GM10266 (cell line): ENCODE measurements at regions not wholly inside any gene's neighbourhood (a gene's known extent, or its start where the extent isn't known, plus 50 kb on each side); places are given as distances from the start of the nearest gene placed in this dataset.

Experiments
- DNase-seq: peaks from one replicate; pipeline ENCODE4 v3.0.0; 2012; ENCODE audit errors: extremely low spot score
- CTCF ChIP-seq: IDR thresholded peaks from 2 replicates; pipeline ENCODE4 v1.5.1; 2012; ENCODE audit warnings: mild to moderate bottlenecking, low read depth; ENCODE audit not compliant: control insufficient read depth, insufficient read depth; ENCODE audit errors: missing control alignments

GRCh38 chr4:35690271-35690670 is 554.0 kb downstream of the ARAP2 start:
- DNase-seq: no peak
- no peak for TF ChIP-seq CTCF

- no peak for TF ChIP-seq CTCF
- DNase-seq: no peak
Observed at GRCh38 chr4:35695003-35695402, 549.3 kb downstream of the ARAP2 start.

GRCh38 chr4:35695421-35695820 is 548.9 kb downstream of the ARAP2 start:
- TF ChIP-seq CTCF: no peak
- no peak for DNase-seq

GRCh38 chr4:35697210-35697736 is 547.0 kb downstream of the ARAP2 start:
- DNase-seq: no peak
- no peak for TF ChIP-seq CTCF

- no peak for TF ChIP-seq CTCF
- no peak for DNase-seq
Observed at GRCh38 chr4:35700663-35701062, 543.7 kb downstream of the ARAP2 start.

GRCh38 chr4:35709080-35709479 is 535.2 kb downstream of the ARAP2 start:
- no peak for TF ChIP-seq CTCF

GRCh38 chr4:35710343-35710742 is 534.0 kb downstream of the ARAP2 start:
- DNase-seq: no peak
- no peak for TF ChIP-seq CTCF

More at GRCh38 chr4:35709080-35709479, 535.2 kb downstream of the ARAP2 start:
- DNase-seq: no peak

- TF ChIP-seq CTCF: no peak
- DNase-seq: no peak
Observed at GRCh38 chr4:35711127-35711526, 533.2 kb downstream of the ARAP2 start.
